NK-92 treated with Interleukin-12 subunit alpha and Interleukin-12 subunit beta, amount 100 ng/mL, for 24 hours (cell line): ENCODE measurements at regions not wholly inside any gene's neighbourhood (a gene's known extent, or its start where the extent isn't known, plus 50 kb on each side); places are given as distances from the start of the nearest gene placed in this dataset.
"Not testable (repeated sequence)": the region's sequence is repeated elsewhere in the genome, so short reads cannot be mapped to it uniquely, and the experiment has no call there.

Experiments
- DNase-seq: peaks from one replicate; lab custom pipeline; 2025; lab: John Stamatoyannopoulos, UW

DNA sequence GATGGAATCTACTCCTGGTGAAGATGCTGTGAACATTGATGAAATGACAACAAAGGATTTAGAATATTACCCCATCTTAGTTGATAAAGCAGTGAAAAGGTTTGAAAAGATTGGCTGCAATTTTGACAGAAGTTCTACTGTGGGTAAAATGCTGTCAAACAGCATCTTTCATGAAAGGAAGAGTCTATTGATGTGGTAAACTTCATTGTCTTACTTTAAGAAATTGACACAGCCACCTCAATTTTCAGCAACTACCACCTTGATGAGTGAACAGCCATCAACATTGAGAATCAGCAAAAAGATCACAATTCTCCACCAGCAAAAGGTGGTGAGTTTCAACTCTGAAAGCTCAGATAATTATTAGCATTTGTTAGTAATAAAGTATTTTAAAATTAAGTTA lies 310.3 kb upstream of the RBMS1 start:
- no peak for DNase-seq

- no peak for DNase-seq
Observed at GRCh38 chr2:160810406-160810805, 316.8 kb upstream of the RBMS1 start.

GRCh38 chr2:160812830-160813505 lies 319.4 kb upstream of the RBMS1 start:
- DNase-seq: no peak

DNA sequence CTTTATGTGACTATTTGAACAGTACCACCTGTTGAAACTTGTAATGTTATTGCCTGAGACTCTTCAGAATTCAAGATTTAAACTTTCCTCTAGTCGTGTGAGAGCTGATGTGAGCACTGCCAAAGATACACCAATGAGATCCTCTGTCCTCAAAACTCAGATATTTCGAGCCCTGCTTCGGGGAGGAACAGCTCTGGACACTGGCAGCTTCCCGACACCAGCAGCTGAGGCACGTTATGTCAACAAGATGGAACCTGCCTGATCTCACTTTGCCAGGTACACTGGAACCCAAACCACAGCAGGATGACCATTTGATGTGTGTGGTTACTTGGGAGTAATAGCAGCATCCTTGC lies 319.9 kb upstream of the RBMS1 start:
- no peak for DNase-seq

- DNase-seq: no peak
Observed at GRCh38 chr2:160816916-160817499, 323.4 kb upstream of the RBMS1 start.

- no peak for DNase-seq
Observed at GRCh38 chr2:160820691-160821090, 327.1 kb upstream of the RBMS1 start.

- no peak for DNase-seq
Observed at GRCh38 chr2:160822006-160822405, 328.4 kb upstream of the RBMS1 start.

GRCh38 chr2:160825433-160825832 lies 331.8 kb upstream of the RBMS1 start:
- no peak for DNase-seq

DNA sequence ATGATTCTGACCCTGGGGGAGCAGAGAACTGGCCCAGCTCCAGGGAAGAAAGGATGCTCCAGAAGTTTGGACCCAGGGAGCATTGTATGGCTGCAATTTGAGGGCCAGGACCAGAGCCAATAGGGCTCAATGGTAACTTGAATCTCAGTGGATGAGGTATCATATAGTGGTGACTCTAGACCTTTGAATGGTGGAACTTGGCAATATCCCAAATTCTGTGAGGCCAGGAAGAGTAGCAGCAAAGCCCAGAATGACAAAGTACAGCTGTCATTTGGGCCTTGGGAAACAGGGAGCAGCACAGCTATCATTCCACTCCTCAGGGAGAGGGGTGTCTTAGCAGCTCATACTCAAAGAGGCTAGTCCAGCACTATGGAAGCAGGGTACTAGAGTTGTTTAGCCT lies 332.9 kb upstream of the RBMS1 start:
- DNase-seq: no peak

GRCh38 chr2:160828076-160828475 lies 332.2 kb upstream of the TANK start:
- no peak for DNase-seq

DNA sequence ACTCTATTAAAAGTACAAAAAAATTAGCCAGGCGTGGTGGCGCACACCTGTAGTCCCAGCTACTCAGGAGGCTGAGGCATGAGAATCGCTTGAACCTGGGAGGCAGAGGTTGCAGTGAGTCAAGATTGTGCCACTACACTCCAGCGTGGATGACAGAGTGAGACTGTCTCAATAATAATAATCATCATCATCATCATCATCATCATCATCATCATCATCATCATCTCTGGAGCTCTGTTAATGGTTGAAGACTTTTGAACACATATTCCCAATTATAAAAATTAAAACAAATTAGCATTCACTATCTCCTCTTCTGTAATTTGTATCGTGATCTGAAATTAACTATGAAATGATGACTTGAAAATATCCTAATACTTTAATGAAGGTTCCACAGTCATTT lies 327.8 kb upstream of the TANK start:
- not testable (repeated sequence) for DNase-seq

- DNase-seq: no peak
Observed at GRCh38 chr2:160835166-160835565, 325.1 kb upstream of the TANK start.

GRCh38 chr2:160836755-160837154 lies 323.5 kb upstream of the TANK start:
- DNase-seq: no peak

DNA sequence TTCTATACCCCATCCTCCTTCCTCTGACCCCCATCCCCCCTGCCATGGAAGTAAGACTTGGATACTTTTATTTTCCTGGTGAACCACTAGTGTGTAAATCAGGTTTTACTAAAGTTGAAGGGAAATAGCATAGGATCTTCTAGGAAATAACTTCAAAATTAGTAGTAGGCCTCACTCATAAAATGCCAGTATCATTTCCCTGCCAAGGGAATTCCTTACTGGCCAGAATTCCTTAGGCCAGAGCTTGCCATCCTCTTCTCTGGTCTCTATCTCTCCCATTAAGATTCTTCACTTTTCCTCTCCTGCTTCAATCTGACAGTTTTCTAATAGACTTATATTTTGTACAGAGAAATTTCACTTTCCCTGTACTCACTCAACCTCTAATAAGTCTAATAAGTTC lies 322.8 kb upstream of the TANK start:
- no peak for DNase-seq

- DNase-seq: no peak
Observed at GRCh38 chr2:160838147-160838546, 322.1 kb upstream of the TANK start.

DNA sequence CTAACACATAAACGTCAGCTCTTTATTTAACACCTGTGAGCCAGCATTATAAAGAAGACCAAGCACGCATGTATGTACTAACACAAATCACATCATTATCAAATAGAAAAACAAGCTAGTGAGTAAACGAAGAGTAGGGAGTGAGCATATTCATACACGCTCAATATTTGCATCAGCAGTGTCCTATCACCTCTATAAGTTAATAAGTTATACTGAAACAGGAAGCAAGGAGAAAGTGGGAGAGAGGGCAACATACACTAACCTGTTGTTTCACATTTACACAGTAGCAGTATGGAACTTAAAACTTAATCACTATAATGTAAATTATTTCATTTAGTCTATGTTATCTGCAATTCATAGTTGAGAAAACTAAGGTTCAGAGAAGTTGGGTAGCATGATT lies 321.5 kb upstream of the TANK start:
- DNase-seq: no peak

DNA sequence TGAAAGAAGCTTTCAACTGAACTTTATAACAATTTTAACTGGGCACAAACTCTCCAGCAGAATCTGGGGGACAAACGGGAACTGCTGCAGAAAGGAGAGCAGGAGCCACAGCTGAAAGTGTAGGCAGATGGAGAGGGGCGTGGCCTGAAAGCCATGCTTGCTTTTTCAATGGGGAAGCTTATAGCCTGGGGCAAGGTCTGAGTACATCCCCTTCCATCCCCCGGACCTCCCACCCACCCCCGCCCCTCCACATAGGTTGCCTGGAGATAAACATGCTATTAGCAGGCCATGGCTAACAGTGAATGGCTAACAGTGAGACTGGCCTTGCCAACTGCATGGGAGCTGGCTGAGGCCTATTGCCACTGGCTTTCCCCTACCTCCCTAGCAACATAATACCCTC lies 317.9 kb upstream of the TANK start:
- DNase-seq: no peak

DNA sequence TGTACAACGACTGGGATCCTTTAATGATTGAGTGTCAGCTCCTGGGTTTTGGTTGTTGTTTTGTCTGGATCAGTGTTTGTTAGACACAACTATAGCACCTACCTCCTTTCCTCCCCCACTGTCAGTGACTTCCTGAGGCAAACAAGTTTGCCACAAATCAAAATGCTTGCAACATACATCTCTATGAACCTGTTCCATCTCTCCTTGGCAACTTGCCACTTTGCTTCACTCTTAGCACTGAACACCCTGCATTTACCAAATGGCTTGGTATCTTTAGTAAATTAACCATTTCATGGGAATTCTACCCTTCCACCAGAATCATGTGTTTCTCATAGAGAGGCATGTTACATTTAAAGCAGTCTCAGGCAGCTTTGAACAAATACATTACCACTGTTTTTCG lies 301.1 kb upstream of the TANK start:
- DNase-seq: no peak

- no peak for DNase-seq
Observed at GRCh38 chr2:160862226-160862625, 298.0 kb upstream of the TANK start.

DNA sequence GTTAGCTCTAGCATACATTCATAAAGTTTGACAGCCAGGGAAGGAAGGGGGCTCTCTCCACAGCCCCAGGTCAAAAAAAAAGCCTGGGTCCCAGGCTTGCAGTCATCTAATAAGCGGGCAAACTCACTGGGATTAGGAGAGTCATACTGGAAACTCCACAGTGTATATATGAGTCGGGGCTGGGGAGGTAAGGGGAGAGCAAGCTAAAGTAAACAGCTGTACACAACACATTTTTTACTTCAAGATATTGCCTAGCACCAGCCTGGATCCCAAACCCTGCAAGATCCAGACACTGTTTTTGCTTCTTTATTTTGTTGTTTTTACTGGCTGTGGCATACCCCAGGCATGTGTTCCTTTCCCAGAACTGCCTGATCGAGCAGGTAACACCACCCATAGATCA lies 291.3 kb upstream of the TANK start:
- DNase-seq: no peak

- no peak for DNase-seq
Observed at GRCh38 chr2:160869411-160869810, 290.8 kb upstream of the TANK start.

DNA sequence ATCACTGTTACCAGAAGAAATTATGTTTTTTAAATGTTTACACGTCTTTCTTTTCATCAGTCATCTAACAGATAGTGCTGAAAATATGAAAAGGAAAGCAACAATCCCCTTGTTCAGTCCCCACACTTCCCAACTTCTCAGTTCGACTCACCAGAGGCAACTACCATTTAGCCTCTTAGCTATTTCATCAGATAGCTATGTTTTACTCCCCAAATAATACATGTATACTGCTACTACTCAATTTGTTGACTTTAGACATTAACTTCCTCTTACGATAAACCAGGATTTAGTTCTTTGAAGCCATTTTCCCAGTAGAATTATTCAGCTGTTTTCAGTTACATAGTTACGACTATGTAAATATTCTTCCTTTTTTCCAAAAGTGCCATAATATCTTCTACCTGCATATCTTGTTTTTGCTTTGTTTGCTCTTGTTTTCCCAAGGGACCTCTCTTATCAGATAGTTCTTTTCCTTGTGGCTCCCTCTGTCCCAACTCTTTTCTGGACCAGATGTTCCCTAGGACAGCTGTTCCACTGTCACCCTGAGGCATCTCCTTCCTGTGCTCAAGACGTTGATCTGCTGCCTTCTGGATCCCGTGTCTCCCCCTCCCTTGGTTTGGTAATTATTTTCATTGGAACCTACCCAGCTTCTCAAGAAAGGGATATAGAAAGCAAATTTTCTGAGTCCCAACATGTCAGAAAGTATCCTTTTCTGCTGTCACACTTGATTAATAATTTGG lies 289.3 kb upstream of the TANK start:
- no peak for DNase-seq

GRCh38 chr2:160871953-160872352 lies 288.3 kb upstream of the TANK start:
- DNase-seq: no peak

- no peak for DNase-seq
Observed at GRCh38 chr2:160876029-160876428, 284.2 kb upstream of the TANK start.
